ENCODE measurements at regions not wholly inside any gene's neighbourhood (a gene's known extent, or its start where the extent isn't known, plus 50 kb on each side); places are given as distances from the start of the nearest gene placed in this dataset.

- no peaks in the 10 kb centered on the region for H4K20me1 ChIP-seq (ENCODE audit: insufficient read depth, poor library complexity, severe bottlenecking)
- no peaks in the 10 kb centered on the region for H3K36me3 ChIP-seq (replicated peaks; ENCODE audit: insufficient read depth, low read depth)
- H3K79me2 ChIP-seq, result no peaks in the 10 kb centered on the region
- no peak for DNase-seq (ENCODE audit: low spot score)
- no peak overlapping the region for H2AFZ ChIP-seq
- 69% methylated on average over 13 of the region's 13 CpGs for WGBS (ENCODE audit: low lambda C conversion rate, missing lambda C conversion rate)
- H3K27me3 ChIP-seq, result no peaks in the 10 kb centered on the region
- no peak overlapping the region for H3K4me2 ChIP-seq
- H3K27ac ChIP-seq, result no peak overlapping the region
- no peak for TF ChIP-seq EZH2 (IDR thresholded peaks at IDR 0.05; ENCODE audit: borderline replicate concordance)
- TF ChIP-seq CTCF (IDR thresholded peaks at IDR 0.05; ENCODE audit: poor library complexity), result no peak
- no peak for TF ChIP-seq EZH2phosphoT487 (IDR thresholded peaks at IDR 0.05; ENCODE audit: low read depth, severe bottlenecking, unreplicated experiment)
- H3K9me2 ChIP-seq (replicated peaks; ENCODE audit: insufficient read depth), result no peaks in the 10 kb centered on the region
- peaks cover 11% of the 10 kb centered on the region for H3K4me1 ChIP-seq (ENCODE audit: insufficient read depth)
- no peak overlapping the region for H3K4me3 ChIP-seq
- no peaks in the 10 kb centered on the region for H3K9me3 ChIP-seq (ENCODE audit: low read depth)
These were observed 161.7 kb downstream of the BMP7 start for GRCh38 chr20:57104651-57105204.

DNA sequence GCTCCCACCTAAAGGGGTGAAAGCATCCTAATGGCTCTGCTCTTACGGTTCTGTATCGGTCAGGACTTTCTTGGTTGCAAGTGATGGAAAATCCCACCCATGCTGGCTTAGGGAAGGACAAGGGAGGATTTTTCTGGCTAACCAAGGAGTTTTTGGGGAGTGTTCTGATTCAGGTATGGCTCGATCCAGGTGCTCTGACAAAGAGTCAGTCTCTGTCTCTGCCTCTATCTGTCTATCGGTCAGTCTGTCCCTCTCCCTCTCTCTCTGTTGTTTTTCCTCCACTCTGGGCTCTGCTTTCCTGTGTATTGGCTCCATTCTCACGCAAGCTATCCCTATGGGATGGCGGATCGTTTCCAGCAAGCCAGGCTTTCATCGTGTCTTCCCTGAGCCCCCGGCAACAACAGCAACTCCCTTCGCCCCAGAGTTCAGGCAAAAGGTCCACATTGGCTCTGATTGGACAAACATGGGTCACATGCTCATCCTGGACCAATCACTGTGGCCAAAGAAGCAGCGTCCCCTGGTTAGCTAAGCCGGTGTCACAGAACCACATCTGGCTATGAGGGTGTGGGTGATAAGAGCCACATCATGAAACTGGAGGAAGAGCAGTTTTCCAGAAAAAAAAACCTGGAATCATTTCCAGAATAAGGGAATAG is 160.3 kb downstream of the BMP7 start:
- no peaks in the 10 kb centered on the region for H4K20me1 ChIP-seq (ENCODE audit: insufficient read depth, poor library complexity, severe bottlenecking)
- H3K27me3 ChIP-seq, result no peaks in the 10 kb centered on the region
- H3K4me2 ChIP-seq, result no peak overlapping the region
- WGBS (ENCODE audit: low lambda C conversion rate, missing lambda C conversion rate), result 82% methylated on average over 12 of the region's 12 CpGs
- DNase-seq (ENCODE audit: low spot score), result no peak
- TF ChIP-seq CTCF (IDR thresholded peaks at IDR 0.05; ENCODE audit: poor library complexity) (no peak), EZH2phosphoT487 (IDR thresholded peaks at IDR 0.05; ENCODE audit: low read depth, severe bottlenecking, unreplicated experiment) (no peak), EZH2 (IDR thresholded peaks at IDR 0.05; ENCODE audit: borderline replicate concordance) (no peak)
- no peaks in the 10 kb centered on the region for H3K9me2 ChIP-seq (replicated peaks; ENCODE audit: insufficient read depth)
- H3K9me3 ChIP-seq (ENCODE audit: low read depth), result no peaks in the 10 kb centered on the region
- no peak overlapping the region for H2AFZ ChIP-seq
- H3K36me3 ChIP-seq (replicated peaks; ENCODE audit: insufficient read depth, low read depth), result no peaks in the 10 kb centered on the region
- H3K4me1 ChIP-seq (ENCODE audit: insufficient read depth), result peaks cover 11% of the 10 kb centered on the region
- no peak overlapping the region for H3K4me3 ChIP-seq
- no peak overlapping the region for H3K27ac ChIP-seq
- H3K79me2 ChIP-seq, result no peaks in the 10 kb centered on the region

DNA sequence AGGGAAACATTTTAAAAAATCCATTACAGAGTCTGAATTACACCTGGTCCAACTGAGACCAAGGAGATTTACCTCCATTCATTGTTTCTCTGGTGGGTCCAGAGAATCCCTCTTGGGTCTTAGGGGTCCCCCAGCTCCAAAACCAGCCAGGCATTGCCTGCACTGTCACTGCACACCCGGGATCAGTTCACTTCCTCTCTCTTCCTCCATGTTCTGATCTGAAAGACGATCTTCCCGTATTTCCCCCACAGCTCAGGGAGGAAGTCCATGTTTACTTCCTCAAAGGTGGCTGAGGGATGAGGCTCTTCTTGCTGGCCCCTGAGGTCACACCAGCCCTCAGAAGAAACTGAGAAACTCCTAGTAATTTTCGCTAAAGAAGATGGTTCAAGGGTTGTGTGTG is 159.7 kb downstream of the BMP7 start:
- no peaks in the 10 kb centered on the region for H3K9me3 ChIP-seq (ENCODE audit: low read depth)
- H3K9me2 ChIP-seq (replicated peaks; ENCODE audit: insufficient read depth), result no peaks in the 10 kb centered on the region
- no peak overlapping the region for H3K4me2 ChIP-seq
- 68% methylated on average over 4 of the region's 4 CpGs for WGBS (ENCODE audit: low lambda C conversion rate, missing lambda C conversion rate)
- TF ChIP-seq CTCF (IDR thresholded peaks at IDR 0.05; ENCODE audit: poor library complexity) (no peak), EZH2 (IDR thresholded peaks at IDR 0.05; ENCODE audit: borderline replicate concordance) (no peak), EZH2phosphoT487 (IDR thresholded peaks at IDR 0.05; ENCODE audit: low read depth, severe bottlenecking, unreplicated experiment) (no peak)
- no peaks in the 10 kb centered on the region for H3K79me2 ChIP-seq
- H3K27me3 ChIP-seq, result no peaks in the 10 kb centered on the region
- H4K20me1 ChIP-seq (ENCODE audit: insufficient read depth, poor library complexity, severe bottlenecking), result no peaks in the 10 kb centered on the region
- H3K4me3 ChIP-seq, result no peak overlapping the region
- DNase-seq (ENCODE audit: low spot score), result no peak
- no peak overlapping the region for H2AFZ ChIP-seq
- peaks cover 11% of the 10 kb centered on the region for H3K4me1 ChIP-seq (ENCODE audit: insufficient read depth)
- H3K27ac ChIP-seq, result no peak overlapping the region
- no peaks in the 10 kb centered on the region for H3K36me3 ChIP-seq (replicated peaks; ENCODE audit: insufficient read depth, low read depth)
